HG03571 (cell line): ENCODE measurements at regions not wholly inside any gene's neighbourhood (a gene's known extent, or its start where the extent isn't known, plus 50 kb on each side); places are given as distances from the start of the nearest gene placed in this dataset.

Experiments
- ATAC-seq: cut with Tn5 transposase; IDR thresholded peaks from one replicate; pipeline ENCODE4 v1.9.1; 2021; ENCODE audit not compliant: unreplicated experiment

DNA sequence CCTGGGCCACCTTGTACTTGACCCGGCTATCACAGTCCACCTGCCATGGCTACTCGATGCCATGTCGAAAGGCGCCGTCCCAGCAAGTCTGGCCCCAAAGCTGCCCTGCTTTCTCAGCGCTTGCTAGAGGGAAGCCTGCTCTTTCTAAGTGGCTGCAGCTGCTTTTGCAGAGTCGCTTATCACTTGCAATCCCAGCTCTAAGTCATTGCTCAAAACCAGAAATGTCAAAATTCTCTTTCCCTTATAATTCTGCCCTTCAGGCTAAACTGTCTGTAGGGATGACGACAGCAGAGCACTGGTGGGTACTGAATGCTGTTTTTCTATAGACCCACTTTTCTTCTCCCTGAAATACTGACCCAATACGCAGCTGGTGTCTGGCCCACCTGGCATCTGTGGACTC lies 184.2 kb downstream of the ENGASE start:
- ATAC-seq: no peak

DNA sequence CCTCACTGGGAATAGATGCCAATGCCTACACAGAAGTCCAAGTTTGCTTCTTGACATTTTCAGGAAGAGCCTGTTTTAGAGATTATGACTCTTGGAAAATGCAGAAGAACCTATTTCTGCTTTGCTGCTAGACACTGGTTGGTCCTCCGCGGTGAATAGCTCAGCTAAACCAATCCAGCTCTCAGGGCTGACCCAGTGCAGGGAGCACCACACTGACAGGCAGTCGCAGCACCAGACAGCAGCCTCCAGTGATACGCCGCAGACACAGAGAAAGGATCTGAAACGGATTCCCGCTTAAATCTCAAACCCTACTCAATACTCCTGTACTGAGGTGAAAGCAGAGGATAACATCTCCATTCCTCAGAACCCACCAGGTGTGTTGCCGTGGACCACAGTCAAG lies 183.4 kb downstream of the ENGASE start:
- ATAC-seq: no peak

DNA sequence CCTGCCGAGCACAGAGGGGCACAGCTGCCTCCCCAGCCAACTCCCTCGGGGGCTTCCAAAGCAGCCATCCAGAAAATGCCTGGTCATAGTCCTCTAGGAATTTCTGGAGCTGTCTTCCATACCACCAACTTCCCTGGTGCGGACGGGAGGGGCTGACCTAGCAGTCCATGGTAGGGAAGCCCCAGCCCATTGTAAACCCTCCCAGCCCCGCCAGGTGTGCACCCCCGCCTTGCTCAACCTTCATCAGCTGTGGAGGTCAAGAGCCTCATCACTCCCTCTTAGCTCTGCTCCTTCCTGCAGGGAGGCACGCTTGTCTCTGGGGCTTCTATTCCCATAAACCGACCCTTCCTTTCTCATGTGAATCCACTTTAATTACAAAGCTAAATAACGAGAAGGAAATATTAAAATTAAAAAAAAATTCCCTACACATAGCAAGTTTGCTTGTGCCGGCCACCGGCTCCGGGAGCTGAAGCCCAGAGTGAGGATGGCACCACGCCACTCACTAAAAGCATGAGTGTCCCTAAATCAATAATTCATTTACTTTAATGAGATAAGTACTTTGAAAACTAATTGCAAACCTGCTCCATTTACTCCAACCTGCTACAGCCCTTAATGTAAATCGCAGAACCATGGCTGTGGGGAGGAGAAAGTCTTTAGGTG lies 181.4 kb downstream of the ENGASE start:
- ATAC-seq: no peak

DNA sequence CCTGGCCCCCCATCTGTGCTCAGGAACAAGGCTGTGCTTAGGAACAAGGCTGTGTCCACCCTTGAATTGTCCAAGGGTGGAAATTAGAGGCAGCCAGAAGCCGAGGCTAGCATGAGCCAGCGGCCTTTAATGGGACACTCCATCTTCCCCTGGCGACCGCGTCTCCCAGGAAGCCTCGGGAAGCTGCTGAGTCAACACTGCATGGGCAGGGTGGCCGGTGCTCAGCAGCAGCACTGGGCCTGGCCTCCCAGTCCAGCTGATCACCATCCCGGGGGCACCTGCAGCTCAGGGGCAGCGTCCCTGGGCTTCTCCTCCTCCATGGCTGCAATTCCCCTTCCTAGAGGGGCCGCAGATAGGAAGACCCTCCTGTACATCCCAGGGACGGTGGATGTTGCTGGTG lies 180.8 kb downstream of the ENGASE start:
- no peak for ATAC-seq

DNA sequence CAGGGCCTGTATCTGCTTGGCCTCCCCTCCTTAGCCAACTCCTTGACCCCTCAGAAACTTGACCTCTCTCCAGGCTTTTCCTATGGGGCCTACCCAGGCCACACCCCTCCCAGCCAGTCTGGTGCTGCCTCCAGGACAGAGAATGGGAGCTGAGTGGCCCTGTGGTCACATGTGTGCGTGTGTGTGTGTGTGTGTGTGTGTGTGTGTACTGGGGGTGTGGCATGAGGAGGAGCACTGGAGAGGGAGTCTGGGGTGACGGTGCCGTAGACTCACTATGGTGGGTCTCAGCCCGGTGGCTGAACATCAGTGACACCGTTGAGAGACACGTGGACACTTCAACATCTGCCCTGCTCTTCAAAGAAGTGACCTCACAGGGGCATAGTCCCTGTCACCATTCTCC lies 180.4 kb downstream of the ENGASE start:
- no peak for ATAC-seq

DNA sequence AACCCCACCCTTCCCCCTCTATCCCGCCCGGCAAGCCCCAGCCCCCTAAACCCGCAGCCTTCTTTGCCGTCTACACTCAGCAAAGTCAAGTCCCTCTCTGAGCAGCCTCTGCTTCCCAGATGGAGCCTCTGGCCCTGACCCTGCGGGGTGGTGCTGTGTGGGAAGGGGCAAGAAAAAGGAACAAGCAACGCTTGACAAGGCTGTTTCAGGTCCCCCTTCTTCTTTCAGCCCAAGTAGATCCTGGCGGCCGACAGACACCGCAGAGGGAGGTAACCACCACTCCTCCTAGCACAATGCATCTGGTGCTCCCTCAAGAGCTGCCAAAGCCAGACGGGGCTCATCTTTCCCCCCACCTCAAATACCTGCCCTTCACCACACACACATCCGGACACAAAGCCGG lies 178.3 kb downstream of the ENGASE start:
- ATAC-seq: no peak

DNA sequence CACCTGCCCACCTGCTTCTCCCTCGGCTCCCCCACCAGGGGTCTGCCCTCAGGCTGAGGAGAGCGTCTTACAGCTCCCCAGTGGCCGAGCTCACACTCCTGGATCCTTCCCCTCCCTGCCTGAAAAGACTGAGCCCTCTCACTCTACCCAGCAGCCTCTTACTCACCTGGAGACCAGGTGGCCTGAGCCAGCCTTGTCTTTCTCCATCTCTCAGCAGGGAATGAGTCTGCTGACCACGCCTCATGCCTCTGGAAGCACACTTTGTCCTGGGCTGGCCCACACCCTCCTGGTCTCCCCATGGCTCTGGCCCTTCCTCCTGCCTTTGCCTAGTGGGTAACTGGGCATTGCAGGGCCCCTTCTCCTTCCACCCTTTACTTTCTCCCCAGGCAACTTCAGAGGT lies 177.2 kb downstream of the ENGASE start:
- ATAC-seq: no peak

DNA sequence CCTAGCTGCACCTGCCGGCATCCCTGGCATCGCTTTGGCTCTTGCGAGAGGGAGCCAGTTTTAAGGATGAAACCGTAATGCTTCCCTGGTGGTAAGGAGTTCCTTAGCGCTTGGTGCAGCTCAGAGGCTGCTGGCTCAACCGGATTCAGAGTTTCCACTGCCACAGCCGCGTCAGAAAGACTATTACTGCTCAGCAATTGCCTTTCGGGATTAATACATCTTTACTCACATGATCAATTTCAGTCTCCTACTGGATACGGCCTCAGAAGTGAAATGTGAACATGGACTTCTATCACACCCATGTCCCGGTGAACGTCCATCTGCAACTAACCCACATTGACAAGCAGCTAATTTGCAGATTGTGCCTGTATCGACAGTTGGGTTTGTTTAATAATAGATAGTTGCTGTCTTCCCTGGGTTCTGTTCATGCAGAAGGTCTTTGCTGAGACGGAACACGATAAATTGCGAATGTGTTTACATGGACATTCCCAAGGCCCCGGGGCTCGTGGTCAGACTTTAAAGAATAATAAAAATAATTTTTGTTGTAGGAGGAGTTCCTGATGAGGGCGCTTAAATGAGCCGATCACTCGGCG lies 175.4 kb downstream of the ENGASE start:
- no peak for ATAC-seq

DNA sequence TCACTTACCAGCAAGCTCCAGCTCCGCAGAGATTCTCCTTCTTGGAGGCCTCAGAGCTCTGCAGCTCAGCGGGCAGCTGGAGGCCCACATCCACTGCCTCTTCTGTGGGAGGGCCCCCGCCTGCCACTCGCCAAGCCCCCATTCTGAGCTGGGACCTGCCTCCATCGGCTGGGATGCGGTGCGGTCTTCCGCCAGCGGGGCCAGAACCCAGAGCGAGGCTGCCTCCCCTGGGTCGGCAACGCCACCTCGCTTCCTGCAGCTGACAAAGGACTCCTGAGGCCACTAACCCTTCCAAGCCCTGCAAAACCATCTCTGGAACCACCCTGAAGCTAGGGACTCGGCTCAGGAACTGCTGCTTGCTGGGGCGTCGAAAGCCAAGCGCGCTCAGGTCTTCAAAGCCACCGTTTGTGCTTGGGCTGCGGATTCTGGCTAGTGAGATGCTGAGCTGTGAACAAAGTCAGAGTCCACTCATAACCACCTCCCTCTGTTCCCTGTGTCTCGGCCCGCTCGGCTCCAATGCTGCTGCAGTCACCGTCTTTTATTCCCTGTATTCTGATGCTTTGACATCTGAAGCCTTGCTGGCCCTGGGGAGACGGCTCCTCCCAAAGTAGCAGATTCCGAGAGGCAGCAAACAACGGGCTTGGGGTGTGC lies 174.3 kb downstream of the ENGASE start:
- ATAC-seq: no peak

DNA sequence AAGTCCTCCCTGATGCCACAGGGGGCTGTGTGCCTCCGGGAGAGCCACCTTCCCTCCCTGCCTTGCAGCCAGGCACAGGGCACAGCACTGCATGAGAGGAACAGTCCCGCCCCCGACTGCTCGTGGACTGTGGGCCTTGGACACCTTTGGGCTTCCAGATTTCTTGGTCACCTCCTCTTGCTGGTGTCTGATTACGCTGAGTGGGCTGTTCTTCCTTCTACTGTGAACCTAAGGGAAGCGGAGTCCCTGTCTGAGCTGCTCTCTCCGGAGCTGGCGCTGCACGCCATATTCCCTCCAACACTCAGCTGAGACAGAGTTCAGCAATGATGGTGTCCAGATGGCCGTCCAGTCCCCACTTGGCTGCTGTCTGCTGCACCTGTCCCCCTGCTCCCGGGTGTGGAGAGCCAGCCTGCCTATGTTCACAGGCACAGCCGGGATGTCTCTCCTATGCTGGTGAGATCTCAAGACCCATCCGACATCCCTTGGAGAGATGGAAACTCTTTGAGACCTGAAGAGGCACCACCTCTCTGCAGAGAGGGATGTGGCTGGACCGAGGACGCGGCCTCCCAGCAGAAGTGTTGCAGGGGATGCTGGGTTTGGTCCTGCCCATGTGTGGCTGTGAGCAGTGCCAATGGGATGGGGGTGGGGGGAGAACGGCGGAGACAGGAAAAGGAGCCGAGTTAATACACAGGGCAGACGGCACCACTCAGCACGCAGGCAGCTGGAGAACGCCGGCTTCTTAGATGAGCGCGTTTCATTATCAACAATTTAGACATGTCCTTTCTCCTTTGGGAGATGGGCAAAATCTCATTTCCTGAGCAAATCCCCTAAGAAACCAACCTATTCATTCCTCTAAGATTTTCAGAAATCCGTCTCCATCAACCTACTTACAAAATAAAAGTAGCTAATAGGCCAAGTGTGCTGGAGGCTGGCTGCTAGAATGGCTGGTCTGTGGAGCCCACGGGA lies 171.9 kb downstream of the ENGASE start:
- no peak for ATAC-seq

DNA sequence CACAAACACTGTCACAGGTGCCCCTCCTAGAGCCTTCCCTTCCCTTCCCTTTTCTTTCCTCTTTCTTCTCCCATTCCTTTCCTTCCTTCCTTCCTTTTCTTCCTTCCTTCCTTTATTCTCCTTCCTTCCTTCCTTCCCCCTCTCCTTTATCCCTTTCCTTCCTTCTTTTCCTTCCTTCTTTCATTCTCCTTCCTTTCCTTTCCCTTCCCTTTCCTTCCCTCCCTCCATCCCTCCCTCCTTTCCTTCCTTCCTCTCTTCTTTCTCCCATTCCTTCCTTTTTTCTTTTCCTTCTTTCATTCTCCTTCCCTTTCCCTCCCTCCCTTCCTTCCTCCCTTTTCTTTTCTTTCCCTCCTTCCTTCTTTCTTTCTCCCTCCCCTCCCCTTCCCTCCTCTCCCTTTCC lies 170.0 kb downstream of the ENGASE start:
- no peak for ATAC-seq

DNA sequence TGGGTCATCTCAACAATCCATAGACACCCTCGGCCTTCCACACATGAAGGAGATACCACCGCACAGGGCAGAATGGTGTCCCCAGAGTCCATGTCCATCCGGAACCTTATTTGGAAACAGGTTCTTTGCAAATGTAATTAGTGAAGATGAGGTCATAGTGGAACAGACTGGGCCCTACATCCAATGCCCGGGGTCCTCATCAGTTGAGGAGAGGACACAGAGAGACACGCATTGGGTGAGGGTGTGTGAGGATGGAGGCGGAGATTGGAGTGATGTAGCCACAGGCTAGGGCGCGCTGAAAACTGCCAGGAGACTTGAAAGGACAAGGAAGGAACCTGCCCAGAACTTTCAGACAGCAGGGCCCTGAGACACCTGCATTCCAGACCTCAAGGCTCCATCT lies 169.4 kb downstream of the ENGASE start:
- no peak for ATAC-seq

DNA sequence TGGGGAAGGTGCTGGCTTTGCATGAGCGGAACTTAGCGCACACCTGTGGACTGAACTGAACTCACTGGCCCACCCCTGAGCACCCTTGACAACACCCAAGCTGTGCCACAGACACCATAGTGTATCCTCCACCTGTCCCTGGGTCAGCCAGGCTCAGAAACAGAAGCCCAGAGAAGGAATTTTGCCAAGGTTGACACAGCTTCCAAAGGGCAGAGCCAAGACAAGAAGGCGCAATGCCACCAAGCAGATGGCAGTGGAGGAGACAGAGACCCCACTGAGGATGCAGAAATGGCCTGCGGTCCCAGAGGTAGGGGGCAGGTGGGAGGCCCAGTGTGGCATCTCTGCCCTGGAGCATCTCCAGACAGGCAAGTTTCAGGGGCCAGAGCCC lies 169.0 kb downstream of the ENGASE start:
- ATAC-seq: no peak

DNA sequence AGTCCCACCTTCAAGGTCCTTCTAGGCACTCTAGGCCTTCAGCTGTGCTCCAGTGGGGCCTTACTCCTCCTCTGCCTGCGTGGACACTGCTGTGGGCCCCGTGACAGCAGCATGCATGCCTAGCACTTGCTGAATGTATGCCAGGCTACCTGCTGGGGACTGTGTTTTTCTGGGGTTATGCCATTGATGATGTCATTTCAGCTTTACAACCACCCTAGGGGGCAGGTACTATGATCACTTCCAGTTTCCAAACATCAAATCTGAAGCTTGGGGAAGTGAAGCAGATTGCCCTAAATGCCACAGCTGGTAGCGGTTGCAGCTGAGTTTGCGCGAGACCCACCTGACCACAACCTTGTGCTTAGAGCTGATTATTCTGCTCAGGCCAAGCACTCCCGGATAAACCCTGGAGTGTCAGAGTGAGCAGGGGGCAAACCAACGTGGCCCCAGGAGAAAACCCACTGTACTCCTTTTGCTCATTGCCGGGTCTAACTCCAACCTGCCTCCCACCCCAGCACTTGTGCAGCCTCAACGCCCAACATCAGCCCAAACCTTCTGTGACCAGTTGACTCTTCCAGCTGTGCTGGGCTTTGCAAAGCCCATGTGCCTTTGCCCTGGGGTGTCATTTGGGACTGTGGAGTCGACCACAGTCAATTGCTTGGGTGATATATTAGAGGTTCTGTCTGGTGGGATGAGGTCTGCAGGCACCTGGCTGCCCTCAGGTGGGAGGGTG lies 168.4 kb downstream of the ENGASE start:
- no peak for ATAC-seq

DNA sequence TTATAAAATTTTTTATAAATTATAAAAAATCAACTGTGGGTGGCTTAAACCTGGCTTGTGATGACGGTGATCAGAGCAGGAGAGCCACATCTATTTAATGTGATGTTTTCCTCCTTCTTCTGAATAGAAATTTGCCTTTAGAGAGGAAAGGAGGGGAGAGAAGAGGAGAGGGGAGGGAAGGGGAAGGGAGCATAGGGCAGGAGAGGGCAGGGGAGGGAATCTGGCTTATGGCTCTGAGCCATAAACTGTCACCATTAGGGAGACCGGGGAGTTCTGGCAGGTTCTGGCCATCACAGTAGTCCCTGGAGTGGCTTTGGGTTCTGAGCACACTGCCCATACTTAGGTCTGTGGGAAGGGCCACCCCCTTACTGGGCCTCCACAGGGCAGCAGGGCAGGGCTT lies 167.8 kb downstream of the ENGASE start:
- no peak for ATAC-seq

DNA sequence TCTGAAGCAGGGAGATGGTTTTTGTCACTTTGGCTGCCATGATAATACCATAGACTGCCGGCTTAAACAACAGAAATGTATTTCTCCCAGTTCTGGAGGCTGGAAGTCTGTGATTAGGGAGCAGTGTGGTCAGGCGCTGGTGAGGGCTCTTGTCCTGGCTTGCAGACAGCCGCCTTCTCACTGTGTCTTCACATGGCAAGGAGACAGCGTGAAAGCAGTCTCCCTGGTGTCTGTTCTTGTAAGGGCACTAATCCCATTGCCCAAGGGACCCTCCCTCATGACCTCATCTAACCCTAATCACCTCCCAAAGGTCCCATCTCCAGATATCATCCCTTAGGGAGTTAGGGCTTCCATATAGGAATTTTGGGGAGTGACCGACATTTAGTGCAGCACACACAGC lies 167.0 kb downstream of the ENGASE start:
- no peak for ATAC-seq

DNA sequence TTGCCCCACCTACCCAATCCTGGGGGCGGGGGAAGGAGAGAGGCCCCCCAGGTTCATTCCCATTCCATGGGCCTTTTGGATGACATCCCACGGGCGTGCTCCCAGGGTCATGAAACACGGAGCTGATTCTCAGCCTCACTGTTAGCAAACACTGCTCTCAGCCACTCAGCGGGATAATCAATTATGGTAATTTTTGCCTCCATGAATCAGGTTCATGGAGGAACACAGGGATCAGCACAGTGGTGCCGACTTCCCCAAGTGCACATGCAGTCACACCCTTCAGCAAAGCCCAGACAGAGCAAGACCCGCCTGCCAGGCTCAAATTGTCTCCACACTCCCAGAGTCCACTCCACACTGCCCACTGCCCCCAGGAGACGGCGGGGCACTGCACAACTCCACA lies 164.6 kb downstream of the ENGASE start:
- no peak for ATAC-seq

DNA sequence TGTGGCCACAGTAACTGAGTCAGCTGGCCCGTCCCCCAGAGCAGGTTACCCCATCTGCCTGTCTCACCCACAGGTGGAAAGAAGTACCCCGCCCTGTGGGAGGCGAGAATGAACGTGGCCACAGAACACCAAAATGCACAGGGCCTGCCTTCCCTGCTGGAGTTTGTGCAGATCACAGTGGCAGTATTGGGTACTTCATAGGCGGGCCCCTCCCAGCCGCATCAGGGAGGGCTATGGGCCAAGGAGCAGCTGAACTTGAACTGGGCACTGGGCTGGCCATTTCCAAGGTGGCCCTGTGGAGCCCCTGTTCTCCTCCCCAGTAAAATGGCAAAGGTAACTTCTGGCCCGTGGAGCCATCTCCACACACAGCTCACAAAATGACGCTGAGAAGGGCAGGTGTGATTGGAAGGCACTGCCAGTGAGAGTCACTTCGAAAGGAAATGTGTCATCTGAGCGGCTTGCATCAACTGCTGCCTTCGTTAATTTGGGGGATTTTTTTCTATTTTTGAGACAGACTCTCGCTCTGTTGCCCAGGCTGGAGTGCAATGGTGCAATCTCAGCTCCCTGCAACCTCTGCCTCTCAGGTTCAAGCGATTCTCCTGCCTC lies 162.9 kb downstream of the ENGASE start:
- no peak for ATAC-seq

DNA sequence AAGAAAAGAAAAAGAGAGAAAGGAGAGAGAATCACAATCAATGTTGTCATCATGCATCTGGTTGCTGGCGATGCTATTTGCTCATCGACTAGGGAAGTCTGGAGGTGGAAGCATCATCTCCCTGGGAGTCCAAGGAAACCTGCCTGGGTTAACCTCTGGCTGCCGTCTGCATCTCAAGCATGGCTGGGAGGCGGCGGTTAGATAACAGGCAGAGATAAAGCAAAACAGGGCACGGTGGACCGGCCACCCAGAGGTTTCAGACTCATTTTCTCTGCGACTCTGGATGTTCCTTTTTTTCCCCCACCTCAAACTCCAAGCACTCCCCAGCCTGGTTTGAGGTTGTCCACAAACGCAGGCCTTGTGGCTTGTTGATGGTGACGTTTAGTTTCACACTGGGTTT lies 161.2 kb downstream of the ENGASE start:
- no peak for ATAC-seq

DNA sequence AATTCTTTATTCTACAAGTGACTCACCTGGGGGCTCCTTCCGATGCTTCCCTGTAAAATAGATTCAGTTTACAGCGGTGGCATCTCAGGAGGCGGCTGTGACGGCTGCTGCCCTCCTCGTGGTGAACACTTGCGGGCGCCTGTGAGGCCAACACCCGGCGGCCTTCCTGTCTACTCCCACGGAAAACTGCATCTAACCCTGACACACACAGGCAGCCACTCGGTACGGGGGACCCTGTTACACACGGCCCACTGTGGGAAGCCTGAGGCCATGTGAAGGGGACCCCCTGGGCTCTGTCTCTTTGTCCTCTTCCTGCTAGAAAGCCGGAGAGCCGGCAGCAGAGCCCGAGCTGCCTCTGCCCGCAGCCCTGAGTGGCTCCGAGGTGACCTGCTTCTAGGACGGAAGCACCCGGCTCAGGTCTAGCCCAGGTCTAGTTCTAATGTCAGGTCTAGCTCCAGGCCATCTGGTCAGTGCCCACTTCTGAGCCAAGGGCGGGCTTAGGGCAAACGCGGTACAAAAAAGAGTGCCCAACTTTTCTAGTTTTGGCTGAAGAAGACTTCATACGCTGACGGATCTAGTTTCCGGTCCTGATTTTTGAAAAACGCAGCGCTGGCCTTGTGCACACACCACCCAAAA lies 159.4 kb downstream of the ENGASE start:
- ATAC-seq: no peak
